ENCODE measurements at regions not wholly inside any gene's neighbourhood (a gene's known extent, or its start where the extent isn't known, plus 50 kb on each side); places are given as distances from the start of the nearest gene placed in this dataset.

DNA sequence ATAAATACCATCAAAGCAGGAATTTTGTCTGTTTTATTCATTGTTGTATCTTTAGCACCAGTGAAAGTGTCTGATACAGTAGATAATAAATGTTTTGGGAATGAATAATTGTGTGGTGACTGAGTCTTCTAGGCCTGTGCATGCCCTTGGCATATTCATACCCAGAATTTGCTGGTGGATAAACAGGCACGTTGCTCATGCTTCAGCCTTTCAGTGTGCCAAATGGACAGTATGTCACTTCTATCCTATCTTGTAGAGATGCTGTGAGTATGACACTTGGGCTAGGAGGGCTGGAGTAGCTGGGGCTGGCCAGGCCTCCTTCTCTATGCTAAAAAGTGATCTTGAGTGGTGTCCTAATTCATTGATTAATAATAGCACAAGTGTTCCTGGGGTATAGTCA is 287.3 kb upstream of the DDI1 start:
- CTCF ChIA-PET (ENCODE audit: low intra/inter-chr PET ratio, low total read pairs), result no interaction called here

More for the DNA sequence above, 287.3 kb upstream of the DDI1 start:
- TF ChIP-seq, protein P1, sequence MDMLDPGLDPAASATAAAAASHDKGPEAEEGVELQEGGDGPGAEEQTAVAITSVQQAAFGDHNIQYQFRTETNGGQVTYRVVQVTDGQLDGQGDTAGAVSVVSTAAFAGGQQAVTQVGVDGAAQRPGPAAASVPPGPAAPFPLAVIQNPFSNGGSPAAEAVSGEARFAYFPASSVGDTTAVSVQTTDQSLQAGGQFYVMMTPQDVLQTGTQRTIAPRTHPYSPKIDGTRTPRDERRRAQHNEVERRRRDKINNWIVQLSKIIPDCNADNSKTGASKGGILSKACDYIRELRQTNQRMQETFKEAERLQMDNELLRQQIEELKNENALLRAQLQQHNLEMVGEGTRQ (IDR thresholded peaks at IDR 0.05; ENCODE audit: low read depth, low read length), result no peak
- TF ChIP-seq, protein P1 (CRISPR knock-in tag; IDR thresholded peaks at IDR 0.05; ENCODE audit: borderline replicate concordance), result no peak
- TF ChIP-seq ZNF766 (CRISPR knock-in tag; IDR thresholded peaks at IDR 0.05; ENCODE audit: borderline replicate concordance) (no peak), NFATC3 (CRISPR knock-in tag; IDR thresholded peaks at IDR 0.05) (no peak), ZNF792 (CRISPR knock-in tag; IDR thresholded peaks at IDR 0.05) (no peak), SNAI1 (CRISPR knock-in tag; IDR thresholded peaks at IDR 0.05; ENCODE audit: borderline replicate concordance) (no peak), FOXK1 (CRISPR knock-in tag; IDR thresholded peaks at IDR 0.05; ENCODE audit: borderline replicate concordance, low read depth) (no peak)
- TF ChIP-seq, protein P2, sequence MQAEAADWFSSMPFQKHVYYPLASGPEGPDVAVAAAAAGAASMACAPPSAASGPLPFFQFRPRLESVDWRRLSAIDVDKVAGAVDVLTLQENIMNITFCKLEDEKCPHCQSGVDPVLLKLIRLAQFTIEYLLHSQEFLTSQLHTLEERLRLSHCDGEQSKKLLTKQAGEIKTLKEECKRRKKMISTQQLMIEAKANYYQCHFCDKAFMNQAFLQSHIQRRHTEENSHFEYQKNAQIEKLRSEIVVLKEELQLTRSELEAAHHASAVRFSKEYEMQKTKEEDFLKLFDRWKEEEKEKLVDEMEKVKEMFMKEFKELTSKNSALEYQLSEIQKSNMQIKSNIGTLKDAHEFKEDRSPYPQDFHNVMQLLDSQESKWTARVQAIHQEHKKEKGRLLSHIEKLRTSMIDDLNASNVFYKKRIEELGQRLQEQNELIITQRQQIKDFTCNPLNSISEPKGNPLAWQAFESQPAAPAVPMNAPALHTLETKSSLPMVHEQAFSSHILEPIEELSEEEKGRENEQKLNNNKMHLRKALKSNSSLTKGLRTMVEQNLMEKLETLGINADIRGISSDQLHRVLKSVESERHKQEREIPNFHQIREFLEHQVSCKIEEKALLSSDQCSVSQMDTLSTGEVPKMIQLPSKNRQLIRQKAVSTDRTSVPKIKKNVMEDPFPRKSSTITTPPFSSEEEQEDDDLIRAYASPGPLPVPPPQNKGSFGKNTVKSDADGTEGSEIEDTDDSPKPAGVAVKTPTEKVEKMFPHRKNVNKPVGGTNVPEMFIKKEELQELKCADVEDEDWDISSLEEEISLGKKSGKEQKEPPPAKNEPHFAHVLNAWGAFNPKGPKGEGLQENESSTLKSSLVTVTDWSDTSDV (CRISPR knock-in tag; IDR thresholded peaks at IDR 0.05), result no peak
- TF ChIP-seq, protein P3, sequence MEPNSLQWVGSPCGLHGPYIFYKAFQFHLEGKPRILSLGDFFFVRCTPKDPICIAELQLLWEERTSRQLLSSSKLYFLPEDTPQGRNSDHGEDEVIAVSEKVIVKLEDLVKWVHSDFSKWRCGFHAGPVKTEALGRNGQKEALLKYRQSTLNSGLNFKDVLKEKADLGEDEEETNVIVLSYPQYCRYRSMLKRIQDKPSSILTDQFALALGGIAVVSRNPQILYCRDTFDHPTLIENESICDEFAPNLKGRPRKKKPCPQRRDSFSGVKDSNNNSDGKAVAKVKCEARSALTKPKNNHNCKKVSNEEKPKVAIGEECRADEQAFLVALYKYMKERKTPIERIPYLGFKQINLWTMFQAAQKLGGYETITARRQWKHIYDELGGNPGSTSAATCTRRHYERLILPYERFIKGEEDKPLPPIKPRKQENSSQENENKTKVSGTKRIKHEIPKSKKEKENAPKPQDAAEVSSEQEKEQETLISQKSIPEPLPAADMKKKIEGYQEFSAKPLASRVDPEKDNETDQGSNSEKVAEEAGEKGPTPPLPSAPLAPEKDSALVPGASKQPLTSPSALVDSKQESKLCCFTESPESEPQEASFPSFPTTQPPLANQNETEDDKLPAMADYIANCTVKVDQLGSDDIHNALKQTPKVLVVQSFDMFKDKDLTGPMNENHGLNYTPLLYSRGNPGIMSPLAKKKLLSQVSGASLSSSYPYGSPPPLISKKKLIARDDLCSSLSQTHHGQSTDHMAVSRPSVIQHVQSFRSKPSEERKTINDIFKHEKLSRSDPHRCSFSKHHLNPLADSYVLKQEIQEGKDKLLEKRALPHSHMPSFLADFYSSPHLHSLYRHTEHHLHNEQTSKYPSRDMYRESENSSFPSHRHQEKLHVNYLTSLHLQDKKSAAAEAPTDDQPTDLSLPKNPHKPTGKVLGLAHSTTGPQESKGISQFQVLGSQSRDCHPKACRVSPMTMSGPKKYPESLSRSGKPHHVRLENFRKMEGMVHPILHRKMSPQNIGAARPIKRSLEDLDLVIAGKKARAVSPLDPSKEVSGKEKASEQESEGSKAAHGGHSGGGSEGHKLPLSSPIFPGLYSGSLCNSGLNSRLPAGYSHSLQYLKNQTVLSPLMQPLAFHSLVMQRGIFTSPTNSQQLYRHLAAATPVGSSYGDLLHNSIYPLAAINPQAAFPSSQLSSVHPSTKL (CRISPR knock-in tag; IDR thresholded peaks at IDR 0.05), result no peak
- TF ChIP-seq, protein P4, sequence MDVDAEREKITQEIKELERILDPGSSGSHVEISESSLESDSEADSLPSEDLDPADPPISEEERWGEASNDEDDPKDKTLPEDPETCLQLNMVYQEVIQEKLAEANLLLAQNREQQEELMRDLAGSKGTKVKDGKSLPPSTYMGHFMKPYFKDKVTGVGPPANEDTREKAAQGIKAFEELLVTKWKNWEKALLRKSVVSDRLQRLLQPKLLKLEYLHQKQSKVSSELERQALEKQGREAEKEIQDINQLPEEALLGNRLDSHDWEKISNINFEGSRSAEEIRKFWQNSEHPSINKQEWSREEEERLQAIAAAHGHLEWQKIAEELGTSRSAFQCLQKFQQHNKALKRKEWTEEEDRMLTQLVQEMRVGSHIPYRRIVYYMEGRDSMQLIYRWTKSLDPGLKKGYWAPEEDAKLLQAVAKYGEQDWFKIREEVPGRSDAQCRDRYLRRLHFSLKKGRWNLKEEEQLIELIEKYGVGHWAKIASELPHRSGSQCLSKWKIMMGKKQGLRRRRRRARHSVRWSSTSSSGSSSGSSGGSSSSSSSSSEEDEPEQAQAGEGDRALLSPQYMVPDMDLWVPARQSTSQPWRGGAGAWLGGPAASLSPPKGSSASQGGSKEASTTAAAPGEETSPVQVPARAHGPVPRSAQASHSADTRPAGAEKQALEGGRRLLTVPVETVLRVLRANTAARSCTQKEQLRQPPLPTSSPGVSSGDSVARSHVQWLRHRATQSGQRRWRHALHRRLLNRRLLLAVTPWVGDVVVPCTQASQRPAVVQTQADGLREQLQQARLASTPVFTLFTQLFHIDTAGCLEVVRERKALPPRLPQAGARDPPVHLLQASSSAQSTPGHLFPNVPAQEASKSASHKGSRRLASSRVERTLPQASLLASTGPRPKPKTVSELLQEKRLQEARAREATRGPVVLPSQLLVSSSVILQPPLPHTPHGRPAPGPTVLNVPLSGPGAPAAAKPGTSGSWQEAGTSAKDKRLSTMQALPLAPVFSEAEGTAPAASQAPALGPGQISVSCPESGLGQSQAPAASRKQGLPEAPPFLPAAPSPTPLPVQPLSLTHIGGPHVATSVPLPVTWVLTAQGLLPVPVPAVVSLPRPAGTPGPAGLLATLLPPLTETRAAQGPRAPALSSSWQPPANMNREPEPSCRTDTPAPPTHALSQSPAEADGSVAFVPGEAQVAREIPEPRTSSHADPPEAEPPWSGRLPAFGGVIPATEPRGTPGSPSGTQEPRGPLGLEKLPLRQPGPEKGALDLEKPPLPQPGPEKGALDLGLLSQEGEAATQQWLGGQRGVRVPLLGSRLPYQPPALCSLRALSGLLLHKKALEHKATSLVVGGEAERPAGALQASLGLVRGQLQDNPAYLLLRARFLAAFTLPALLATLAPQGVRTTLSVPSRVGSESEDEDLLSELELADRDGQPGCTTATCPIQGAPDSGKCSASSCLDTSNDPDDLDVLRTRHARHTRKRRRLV (CRISPR knock-in tag; IDR thresholded peaks at IDR 0.05), result no peak
- Histone ChIP-seq H3K27ac (ENCODE audit: extremely low read length, insufficient read depth, low read length) (no peak overlapping the region), H3K4me2 (ENCODE audit: low read depth, low read length) (no peak overlapping the region), H3K4me1 (ENCODE audit: insufficient read depth, low read length) (no peaks in the 10 kb centered on the region), H3K9ac (ENCODE audit: insufficient read depth, low read depth, low read length) (no peak overlapping the region), H3K4me3 (replicated peaks in 1 of 3; ENCODE audit: insufficient read depth in 1 of 3, low read depth in 2 of 3, low read length in 3 of 3) (no peak overlapping the region), H2AFZ (ENCODE audit: low read length) (no peak overlapping the region), H3K27me3 (ENCODE audit: control insufficient read depth in 1 of 2, insufficient read depth in 2 of 2, low read length in 2 of 2) (no peaks in the 10 kb centered on the region), H3K9me3 (ENCODE audit: low read length) (peaks cover 95% of the 10 kb centered on the region), H3K79me2 (ENCODE audit: insufficient read depth, low read length) (no peaks in the 10 kb centered on the region), H4K20me1 (ENCODE audit: insufficient read depth, low read length) (no peaks in the 10 kb centered on the region), H3K36me3 (replicated peaks in 1 of 2; ENCODE audit: control insufficient read depth in 1 of 2, insufficient read depth in 2 of 2, low read length in 2 of 2) (no peaks in the 10 kb centered on the region)
- no peak for DNase-seq (ENCODE audit: low spot score)
- in situ Hi-C loops (cut with HindIII; ENCODE audit: extremely low pct_ligation_motif_present, low pct_unique_long_range_greater_than_20kb), result no loop called here
- no peak for ATAC-seq
- BruUV-seq (replicated peaks), result no TSS peak
- POLR2A ChIA-PET, result no interaction called here
- FAIRE-seq, result no peak
- 0% methylated on average over 1 of the region's 1 CpG for WGBS (ENCODE audit: low lambda C conversion rate)
- intact Hi-C loops (cut with micrococcal nuclease; ENCODE audit: unreplicated experiment), result no loop called here

Measured in HepG2 (cell line).